IMR-90 (cell line): ENCODE measurements at regions not wholly inside any gene's neighbourhood (a gene's known extent, or its start where the extent isn't known, plus 50 kb on each side); places are given as distances from the start of the nearest gene placed in this dataset.

ENCODE experiments used
- ATAC-seq: fragments of 200-7000 bp; cut with Tn5 transposase; 2 replicates; pipeline ENCODE4 v1.9.1; 2020; ENCODE audit warnings: low read depth, mild to moderate bottlenecking, moderate library complexity
- BruUV-seq: library from RNA; stranded (reverse); fragments of 400-500 nt; replicated peaks from 2 replicates; lab custom pipeline; 2021; lab: Mats Ljungman, UMichigan
- CTCF ChIA-PET: fragments of 300-600 bp; formaldehyde crosslinking; extraction: SDS; loops from one replicate; lab custom pipeline; 2021; ENCODE audit warnings: antibody characterized with exemption; lab: Yijun Ruan, JAX
- POLR2A ChIA-PET: fragments of 300-600 bp; sonication (Branson Sonifier 250); formaldehyde crosslinking; loops from one replicate; lab custom pipeline; 2022; ENCODE audit warnings: antibody characterized with exemption; ENCODE audit not compliant: unreplicated experiment; lab: Charles Lee
- DNase-seq: peaks from one replicate; pipeline ENCODE4 v3.0.0; 2013
- H2AFZ ChIP-seq: replicated peaks from 2 replicates; pipeline ENCODE3; 2013; ENCODE audit warnings: low read length, mild to moderate bottlenecking; ENCODE audit not compliant: poor library complexity
- H2AK5ac ChIP-seq: 2 replicates; pipeline ENCODE4 v1.6.1; 2013; ENCODE audit warnings: low read depth, low read length, inconsistent platforms
- H2AK9ac ChIP-seq: replicated peaks from 2 replicates; pipeline ENCODE3; 2013; ENCODE audit warnings: mild to moderate bottlenecking, low read depth, low read length, moderate library complexity; ENCODE audit not compliant: poor library complexity
- H2BK120ac ChIP-seq: 2 replicates; pipeline ENCODE4 v1.6.1; 2013; ENCODE audit warnings: low read depth, low read length, inconsistent platforms
- H2BK15ac ChIP-seq: 3 replicates; pipeline ENCODE4 v1.6.1; 2013; ENCODE audit warnings: low read depth, low read length, inconsistent platforms
- H2BK20ac ChIP-seq: 2 replicates; pipeline ENCODE4 v1.6.1; 2013; ENCODE audit warnings: low read depth, mild to moderate bottlenecking, inconsistent platforms, low read length, moderate library complexity
- H2BK5ac ChIP-seq: 2 replicates; pipeline ENCODE4 v1.6.1; 2013; ENCODE audit warnings: mild to moderate bottlenecking, low read depth, low read length, inconsistent platforms; ENCODE audit not compliant: poor library complexity, severe bottlenecking
- H3K14ac ChIP-seq: replicated peaks from 2 replicates; pipeline ENCODE4 v1.6.1; 2013; ENCODE audit warnings: low read depth, low read length, inconsistent platforms
- H3K18ac ChIP-seq: 2 replicates; pipeline ENCODE4 v1.6.1; 2013; ENCODE audit warnings: low read depth, low read length, control low read depth
- H3K23ac ChIP-seq: 2 replicates; pipeline ENCODE4 v1.6.1; 2013; ENCODE audit warnings: low read depth, low read length, inconsistent platforms
- H3K27ac ChIP-seq: 2 replicates; pipeline ENCODE4 v1.5.1; 2013; ENCODE audit warnings: mild to moderate bottlenecking, control low read depth, low read length; ENCODE audit not compliant: insufficient read depth
- H3K27me3 ChIP-seq: 2 replicates; pipeline ENCODE4 v1.6.1; 2013; ENCODE audit warnings: low read length; ENCODE audit not compliant: control insufficient read depth, insufficient read depth
- H3K36me3 ChIP-seq: 2 replicates; pipeline ENCODE4 v1.6.1; 2013; ENCODE audit warnings: low read length, mixed read lengths; ENCODE audit not compliant: control insufficient read depth, insufficient read depth
- H3K4ac ChIP-seq: 2 replicates; pipeline ENCODE4 v1.6.1; 2013; ENCODE audit warnings: low read depth, low read length, inconsistent platforms
- H3K4me1 ChIP-seq: 2 replicates; pipeline ENCODE4 v1.6.1; 2013; ENCODE audit warnings: low read length, mixed read lengths; ENCODE audit not compliant: control insufficient read depth, insufficient read depth
- H3K4me2 ChIP-seq: 2 replicates; pipeline ENCODE4 v1.6.1; 2013; ENCODE audit warnings: low read depth, mild to moderate bottlenecking, control low read depth, low read length, moderate library complexity
- H3K4me3 ChIP-seq: 2 replicates; pipeline ENCODE4 v1.5.1; 2013; ENCODE audit warnings: low read depth, mild to moderate bottlenecking, control low read depth, low read length, moderate library complexity; ENCODE audit not compliant: insufficient read depth
- H3K56ac ChIP-seq: 2 replicates; pipeline ENCODE4 v1.6.1; 2013; ENCODE audit warnings: low read length, inconsistent platforms; ENCODE audit not compliant: insufficient read depth; ENCODE audit errors: extremely low read depth
- H3K79me1 ChIP-seq, 2 experiments: 2 replicates each; pipeline ENCODE4 v1.6.1; 2013; ENCODE audit warnings: low read length in 2 of 2, inconsistent platforms in 1 of 2, low read depth in 1 of 2
- H3K9ac ChIP-seq: 2 replicates; pipeline ENCODE4 v1.6.1; 2013; ENCODE audit warnings: low read depth, low read length, control low read depth
- H3K9me1 ChIP-seq: 2 replicates; pipeline ENCODE4 v1.6.1; 2013; ENCODE audit warnings: low read length, inconsistent platforms; ENCODE audit not compliant: insufficient read depth
- H3K9me3 ChIP-seq: 2 replicates; pipeline ENCODE4 v1.6.1; 2013; ENCODE audit warnings: low read length; ENCODE audit not compliant: control insufficient read depth, insufficient read depth
- H4K20me1 ChIP-seq: 2 replicates; pipeline ENCODE4 v1.6.1; 2013; ENCODE audit warnings: low read length, inconsistent platforms; ENCODE audit not compliant: insufficient read depth
- H4K5ac ChIP-seq: 2 replicates; pipeline ENCODE4 v1.6.1; 2013; ENCODE audit warnings: mild to moderate bottlenecking, low read depth, low read length, control low read depth
- H4K8ac ChIP-seq, 2 experiments: 2 replicates each; pipeline ENCODE4 v1.6.1; 2013; ENCODE audit warnings: low read depth in 2 of 2, low read length in 2 of 2, control low read depth in 1 of 2, inconsistent platforms in 1 of 2
- H4K91ac ChIP-seq: 2 replicates; pipeline ENCODE4 v1.6.1; 2013; ENCODE audit warnings: low read depth, low read length, inconsistent platforms; ENCODE audit not compliant: insufficient read depth
- BHLHE40 ChIP-seq: fragments of 150-350 bp; IDR thresholded peaks from 2 replicates; pipeline ENCODE4 v1.6.1; 2016; ENCODE audit warnings: mild to moderate bottlenecking, low read depth, low read length
- CEBPB ChIP-seq: IDR thresholded peaks from 2 replicates; pipeline ENCODE4 v1.6.1; 2012; ENCODE audit warnings: low read depth, low read length, improper control_type of control experiment
- CHD1 ChIP-seq: IDR thresholded peaks from 2 replicates; pipeline ENCODE4 v1.6.1; 2012; ENCODE audit warnings: low read depth, low read length, improper control_type of control experiment
- CTCF ChIP-seq: conservative IDR thresholded peaks from 2 replicates; pipeline ENCODE4 v1.5.1; 2012; ENCODE audit warnings: mild to moderate bottlenecking, low read depth, low read length, improper control_type of control experiment
- ELK1 ChIP-seq: fragments of 150-350 bp; IDR thresholded peaks from 2 replicates; pipeline ENCODE4 v1.6.1; 2016; ENCODE audit warnings: low read depth, mild to moderate bottlenecking, low read length, moderate library complexity, borderline replicate concordance
- FOS ChIP-seq: fragments of 150-350 bp; IDR thresholded peaks from 2 replicates; pipeline ENCODE4 v1.6.1; 2016; ENCODE audit warnings: low read depth, low read length
- MAFK ChIP-seq: IDR thresholded peaks from 2 replicates; pipeline ENCODE4 v1.6.1; 2012; ENCODE audit warnings: low read depth, low read length, improper control_type of control experiment
- MAZ ChIP-seq: IDR thresholded peaks from 2 replicates; pipeline ENCODE4 v1.6.1; 2012; ENCODE audit warnings: low read depth, mild to moderate bottlenecking, low read length, improper control_type of control experiment, moderate library complexity, borderline replicate concordance
- MXI1 ChIP-seq: IDR thresholded peaks from 2 replicates; pipeline ENCODE4 v1.6.1; 2012; ENCODE audit warnings: low read depth, mild to moderate bottlenecking, low read length, moderate library complexity, borderline replicate concordance
- NFE2L2 ChIP-seq: fragments of 150-350 bp; IDR thresholded peaks from 2 replicates; pipeline ENCODE4 v1.6.1; 2016; ENCODE audit warnings: low read depth, mild to moderate bottlenecking, low read length
- POLR2A ChIP-seq: IDR thresholded peaks from 2 replicates; pipeline ENCODE4 v1.6.1; 2012; ENCODE audit warnings: mild to moderate bottlenecking, low read depth, low read length
- RAD21 ChIP-seq: IDR thresholded peaks from 2 replicates; pipeline ENCODE4 v1.6.1; 2012; ENCODE audit warnings: low read length, improper control_type of control experiment
- RCOR1 ChIP-seq: IDR thresholded peaks from 2 replicates; pipeline ENCODE4 v1.6.1; 2012; ENCODE audit warnings: mild to moderate bottlenecking, low read length, improper control_type of control experiment; ENCODE audit not compliant: insufficient replicate concordance
- RFX5 ChIP-seq: IDR thresholded peaks from 2 replicates; pipeline ENCODE4 v1.8.0; 2012; ENCODE audit warnings: low read depth, mild to moderate bottlenecking, low read length, moderate library complexity
- SMC3 ChIP-seq: fragments of 150-350 bp; IDR thresholded peaks from 2 replicates; pipeline ENCODE4 v1.6.1; 2016; ENCODE audit warnings: low read depth, mild to moderate bottlenecking, antibody characterized with exemption, low read length, moderate library complexity
- USF2 ChIP-seq: fragments of 150-350 bp; IDR thresholded peaks from 2 replicates; pipeline ENCODE4 v1.6.1; 2017; ENCODE audit warnings: mild to moderate bottlenecking, antibody characterized with exemption, low read length, low read depth
- WGBS, 2 experiments: methylation state at CpG; one replicate each; pipeline versions ENCODE4 v1.1.5 to v1.1.7; 2013; ENCODE audit warnings: missing lambda C conversion rate in 2 of 2; ENCODE audit not compliant: insufficient read length in 1 of 2; ENCODE audit errors: extremely low coverage in 2 of 2; 5-methylcytosine and 5-hydroxymethylcytosine counted together
- dilution Hi-C: fragments of 300-500 bp; cut with HindIII; formaldehyde crosslinking; loops from one replicate; pipeline ENCODE4 v1.14.3; 2018; ENCODE audit warnings: low sequenced_read_pairs; ENCODE audit not compliant: unreplicated experiment
- in situ Hi-C: fragments of 300-500 bp; cut with MboI; formaldehyde crosslinking; loops from 3 replicates; pipeline ENCODE4 v1.14.3; 2019; ENCODE audit warnings: low sequenced_read_pairs, inconsistent platforms, mixed read lengths
- intact Hi-C: fragments of 100-400 bp; cut with micrococcal nuclease; formaldehyde crosslinking; loops from 2 replicates; pipeline ENCODE4 v1.10.0; 2022

GRCh38 chr14:104307246-104307626 is 168.8 kb downstream of the KIF26A start:
- H3K4me1 ChIP-seq, result no peaks in the 10 kb centered on the region
- no peak overlapping the region for H3K18ac ChIP-seq
- H2AK9ac ChIP-seq, result peak overlapping the region; percentile 61
- H3K36me3 ChIP-seq, result no peaks in the 10 kb centered on the region
- no peak overlapping the region for H2BK20ac ChIP-seq
- H3K79me1 ChIP-seq, result no peaks in the 10 kb centered on the region
- DNase-seq (no peak), ATAC-seq (no peak)
- ChIA-PET POLR2A (no interaction called here), CTCF (no interaction called here)
- H3K9me1 ChIP-seq, result no peaks in the 10 kb centered on the region
- no peak overlapping the region for H2BK15ac ChIP-seq
- TF ChIP-seq POLR2A (no peak), USF2 (no peak), RAD21 (no peak), CTCF (no peak), BHLHE40 (no peak), NFE2L2 (no peak), CEBPB (no peak), RCOR1 (no peak), SMC3 (no peak), ELK1 (no peak), MAZ (no peak), RFX5 (no peak), MAFK (no peak), FOS (no peak), MXI1 (no peak), CHD1 (no peak)
- no peak overlapping the region for H3K23ac ChIP-seq
- no peak overlapping the region for H4K5ac ChIP-seq
- H3K9ac ChIP-seq, result no peak overlapping the region
- H2BK5ac ChIP-seq, result no peak overlapping the region
- H4K8ac ChIP-seq, result no peak overlapping the region
- no peak overlapping the region for H2AFZ ChIP-seq
- no peak overlapping the region for H3K4me2 ChIP-seq
- in situ Hi-C loops, result no loop called here
- H3K56ac ChIP-seq, result no peak overlapping the region
- no peak overlapping the region for H3K4ac ChIP-seq
- dilution Hi-C loops, result no loop called here
- H3K14ac ChIP-seq, result no peak overlapping the region
- H3K27ac ChIP-seq, result no peak overlapping the region
- H3K27me3 ChIP-seq, result no peaks in the 10 kb centered on the region
- intact Hi-C loops, result no loop called here
- no peak overlapping the region for H2AK5ac ChIP-seq
- H3K4me3 ChIP-seq, result no peak overlapping the region
- H2BK120ac ChIP-seq, result no peak overlapping the region
- BruUV-seq, result no TSS peak
- peaks cover 65% of the 10 kb centered on the region for H3K9me3 ChIP-seq
- WGBS, 2 experiments, result 84% methylated on average over 6 of the region's 7 CpGs; no CpG with 5 or more reads in 1 of the 2 experiments
- H4K91ac ChIP-seq, result no peak overlapping the region
- no peaks in the 10 kb centered on the region for H4K20me1 ChIP-seq
